Mesendoderm (in vitro differentiated cells): ENCODE measurements at regions not wholly inside any gene's neighbourhood (a gene's known extent, or its start where the extent isn't known, plus 50 kb on each side); places are given as distances from the start of the nearest gene placed in this dataset.

ENCODE experiments used
- DNase-seq: peaks from one replicate; pipeline ENCODE4 v3.0.0; 2013
- H2AK5ac ChIP-seq: 2 replicates; pipeline ENCODE4 v1.6.1; 2013; ENCODE audit warnings: low read length, inconsistent platforms
- H2BK120ac ChIP-seq: 2 replicates; pipeline ENCODE4 v1.6.1; 2013; ENCODE audit warnings: low read depth, mild to moderate bottlenecking, low read length, moderate library complexity, mixed read lengths
- H2BK15ac ChIP-seq: replicated peaks from 2 replicates; pipeline ENCODE4 v1.6.1; 2013; ENCODE audit warnings: low read depth, mild to moderate bottlenecking, moderate library complexity
- H2BK5ac ChIP-seq: 2 replicates; pipeline ENCODE4 v1.6.1; 2013; ENCODE audit warnings: low read length, inconsistent platforms
- H3K18ac ChIP-seq: 2 replicates; pipeline ENCODE4 v1.6.1; 2013; ENCODE audit warnings: mild to moderate bottlenecking, low read length, mixed read lengths
- H3K23ac ChIP-seq: one replicate; pipeline ENCODE4 v1.6.1; 2013; ENCODE audit warnings: low read length
- H3K27ac ChIP-seq: 2 replicates; pipeline ENCODE4 v1.5.1; 2013; ENCODE audit warnings: low read depth, mild to moderate bottlenecking, inconsistent platforms, low read length, moderate library complexity
- H3K27me3 ChIP-seq: 2 replicates; pipeline ENCODE4 v1.6.1; 2013; ENCODE audit warnings: low read length, control low read depth, mild to moderate bottlenecking, inconsistent platforms; ENCODE audit not compliant: insufficient read depth, poor library complexity
- H3K36me3 ChIP-seq: 2 replicates; pipeline ENCODE4 v1.6.1; 2013; ENCODE audit warnings: low read length, inconsistent platforms; ENCODE audit not compliant: control insufficient read depth, insufficient read depth
- H3K4ac ChIP-seq: one replicate; pipeline ENCODE4 v1.6.1; 2013; ENCODE audit warnings: low read depth, mild to moderate bottlenecking, low read length, moderate library complexity
- H3K4me1 ChIP-seq: 2 replicates; pipeline ENCODE4 v1.6.1; 2013; ENCODE audit warnings: low read depth, low read length, inconsistent platforms; ENCODE audit not compliant: control insufficient read depth
- H3K4me2 ChIP-seq: 2 replicates; pipeline ENCODE4 v1.6.1; 2013; ENCODE audit warnings: low read length
- H3K4me3 ChIP-seq: 2 replicates; pipeline ENCODE4 v1.5.1; 2013; ENCODE audit warnings: mild to moderate bottlenecking, low read length
- H3K56ac ChIP-seq: one replicate; pipeline ENCODE4 v1.6.1; 2013; ENCODE audit warnings: low read length
- H3K79me1 ChIP-seq: 2 replicates; pipeline ENCODE4 v1.6.1; 2013; ENCODE audit warnings: low read length, inconsistent platforms
- H3K79me2 ChIP-seq: 2 replicates; pipeline ENCODE4 v1.6.1; 2013; ENCODE audit warnings: mild to moderate bottlenecking, low read length; ENCODE audit not compliant: control insufficient read depth, insufficient read depth
- H3K9ac ChIP-seq: 2 replicates; pipeline ENCODE4 v1.6.1; 2013; ENCODE audit warnings: low read length, inconsistent platforms
- H4K5ac ChIP-seq: one replicate; pipeline ENCODE4 v1.6.1; 2013; ENCODE audit warnings: low read length
- H4K8ac ChIP-seq: one replicate; pipeline ENCODE4 v1.6.1; 2013; ENCODE audit warnings: low read depth, mild to moderate bottlenecking, control low read depth, low read length, moderate library complexity
- whole genome bisulfite sequencing: extraction: QIAGEN DNeasy Blood & Tissue Kit; methylation state at CpG from one replicate; pipeline ENCODE4 v1.1.7; 2013; ENCODE audit warnings: low lambda C conversion rate, missing lambda C conversion rate; ENCODE audit not compliant: insufficient coverage; ENCODE audit errors: extremely low coverage; 5-methylcytosine and 5-hydroxymethylcytosine counted together

DNA sequence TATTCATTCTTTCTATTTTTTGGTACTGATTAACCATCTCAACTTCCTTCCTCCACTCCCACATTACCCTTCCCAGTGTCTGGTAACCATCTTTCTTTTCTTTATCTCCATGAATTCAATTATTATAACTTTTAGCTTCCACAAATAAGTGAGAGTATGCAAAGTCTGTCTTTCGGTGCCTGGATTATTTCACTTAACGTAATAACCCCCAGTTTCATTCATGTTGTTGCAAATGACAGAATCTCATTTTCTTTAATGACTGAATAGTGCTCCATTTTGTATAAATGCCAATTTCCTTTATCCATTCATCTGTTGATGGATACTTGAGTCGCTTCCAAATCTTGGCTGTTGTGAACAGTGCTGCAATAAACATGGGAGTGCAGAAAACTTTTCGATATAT lies 940.4 kb downstream of the GLUD2 start:
- no peak overlapping the region for H3K56ac ChIP-seq
- H3K23ac ChIP-seq: no peak overlapping the region
- H3K9ac ChIP-seq: no peak overlapping the region
- H3K27ac ChIP-seq: no peak overlapping the region
- H3K4ac ChIP-seq: no peak overlapping the region
- H3K4me1 ChIP-seq: no peaks in the 10 kb centered on the region
- no peak overlapping the region for H3K4me3 ChIP-seq
- H2AK5ac ChIP-seq: no peak overlapping the region
- no peaks in the 10 kb centered on the region for H3K36me3 ChIP-seq
- H3K79me2 ChIP-seq: no peaks in the 10 kb centered on the region
- no peak overlapping the region for H2BK15ac ChIP-seq
- H3K18ac ChIP-seq: no peak overlapping the region
- no peak overlapping the region for H2BK5ac ChIP-seq
- H4K5ac ChIP-seq: no peak overlapping the region
- H3K4me2 ChIP-seq: no peak overlapping the region
- no CpG with 5 or more reads among the region's 4 CpGs for WGBS
- H4K8ac ChIP-seq: no peak overlapping the region
- no peak overlapping the region for H2BK120ac ChIP-seq
- no peaks in the 10 kb centered on the region for H3K79me1 ChIP-seq
- no peak for DNase-seq
- H3K27me3 ChIP-seq: no peaks in the 10 kb centered on the region

DNA sequence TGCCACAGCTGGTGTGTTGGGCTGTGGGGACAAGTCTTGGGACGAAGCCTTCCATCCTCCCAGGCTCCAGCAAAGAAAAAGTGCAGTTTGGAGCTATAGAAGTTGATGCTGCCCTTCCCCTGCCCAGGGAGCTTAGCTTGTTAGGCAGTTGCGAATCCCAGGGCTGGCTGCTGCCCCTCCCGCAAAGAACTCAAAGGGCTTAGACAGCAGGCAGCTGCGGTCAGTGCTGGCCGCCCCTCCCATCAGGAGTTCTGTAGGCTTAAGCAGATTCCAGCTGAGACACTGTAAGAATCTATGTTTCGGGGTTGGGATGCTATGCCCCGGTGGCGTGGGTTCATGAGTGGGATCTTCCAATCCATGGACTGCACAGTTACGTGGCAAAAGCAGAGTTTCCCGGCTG lies 956.7 kb downstream of the GLUD2 start:
- H3K4ac ChIP-seq: no peak overlapping the region
- H2AK5ac ChIP-seq: no peak overlapping the region
- H3K4me2 ChIP-seq: no peak overlapping the region
- H3K79me1 ChIP-seq: no peaks in the 10 kb centered on the region
- H3K27me3 ChIP-seq: no peaks in the 10 kb centered on the region
- no peaks in the 10 kb centered on the region for H3K36me3 ChIP-seq
- H3K18ac ChIP-seq: no peak overlapping the region
- H2BK15ac ChIP-seq: no peak overlapping the region
- H2BK120ac ChIP-seq: no peak overlapping the region
- H3K79me2 ChIP-seq: no peaks in the 10 kb centered on the region
- H2BK5ac ChIP-seq: no peak overlapping the region
- no peak overlapping the region for H3K56ac ChIP-seq
- H4K5ac ChIP-seq: no peak overlapping the region
- no peaks in the 10 kb centered on the region for H3K4me1 ChIP-seq
- no CpG with 5 or more reads among the region's 10 CpGs for WGBS
- no peak overlapping the region for H3K9ac ChIP-seq
- no peak overlapping the region for H4K8ac ChIP-seq
- DNase-seq: no peak
- H3K4me3 ChIP-seq: no peak overlapping the region
- no peak overlapping the region for H3K27ac ChIP-seq
- H3K23ac ChIP-seq: no peak overlapping the region

DNA sequence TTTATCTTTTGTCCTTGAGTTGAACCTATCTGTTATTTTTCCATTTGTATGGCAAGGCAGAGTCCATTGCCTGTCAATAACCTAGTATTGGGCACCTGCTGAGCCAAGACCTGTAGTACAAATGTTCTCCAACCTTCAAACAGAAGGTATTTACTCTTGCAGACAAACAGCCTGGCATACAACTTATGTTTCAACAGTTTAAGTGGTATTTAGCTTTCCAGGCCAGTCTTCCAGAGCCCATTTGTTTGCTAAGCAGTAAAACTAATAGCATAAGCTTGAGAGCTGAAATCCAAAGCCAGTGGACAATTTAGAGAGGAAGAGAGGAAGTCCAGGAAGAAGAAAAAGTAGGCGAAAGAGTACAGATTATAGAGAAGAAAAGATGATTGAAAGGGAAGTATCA lies 979.3 kb downstream of the GLUD2 start:
- no peak overlapping the region for H2BK15ac ChIP-seq
- H3K36me3 ChIP-seq: no peaks in the 10 kb centered on the region
- H3K4ac ChIP-seq: no peak overlapping the region
- no peak overlapping the region for H3K27ac ChIP-seq
- no peak overlapping the region for H3K23ac ChIP-seq
- H3K4me1 ChIP-seq: no peaks in the 10 kb centered on the region
- no peak overlapping the region for H4K8ac ChIP-seq
- H2BK120ac ChIP-seq: no peak overlapping the region
- no peaks in the 10 kb centered on the region for H3K79me2 ChIP-seq
- H3K4me3 ChIP-seq: no peak overlapping the region
- no peak overlapping the region for H4K5ac ChIP-seq
- H2AK5ac ChIP-seq: no peak overlapping the region
- H3K27me3 ChIP-seq: no peaks in the 10 kb centered on the region
- no CpG with 5 or more reads among the region's 1 CpG for WGBS
- no peak overlapping the region for H3K56ac ChIP-seq
- no peak overlapping the region for H3K9ac ChIP-seq
- no peaks in the 10 kb centered on the region for H3K79me1 ChIP-seq
- DNase-seq: no peak
- no peak overlapping the region for H3K18ac ChIP-seq
- H3K4me2 ChIP-seq: no peak overlapping the region
- H2BK5ac ChIP-seq: no peak overlapping the region

- Histone ChIP-seq H3K18ac (no peak overlapping the region), H3K23ac (no peak overlapping the region), H3K79me2 (no peaks in the 10 kb centered on the region), H3K4me2 (no peak overlapping the region), H3K4ac (no peak overlapping the region), H3K27ac (no peak overlapping the region), H2BK5ac (no peak overlapping the region), H3K4me1 (no peaks in the 10 kb centered on the region), H3K79me1 (no peaks in the 10 kb centered on the region), H3K36me3 (no peaks in the 10 kb centered on the region), H4K5ac (no peak overlapping the region), H2BK15ac (no peak overlapping the region), H3K56ac (no peak overlapping the region), H3K4me3 (no peak overlapping the region), H3K27me3 (no peaks in the 10 kb centered on the region), H2AK5ac (no peak overlapping the region), H4K8ac (no peak overlapping the region), H3K9ac (no peak overlapping the region), H2BK120ac (no peak overlapping the region)
- DNase-seq: no peak
- WGBS: no CpG with 5 or more reads among the region's 1 CpG
Observed at GRCh38 chrX:122046226-122046625, 998.8 kb downstream of the GLUD2 start.

GRCh38 chrX:122046815-122047214 lies 999.4 kb downstream of the GLUD2 start:
- Histone ChIP-seq H3K4me3 (no peak overlapping the region), H3K79me2 (no peaks in the 10 kb centered on the region), H3K4me2 (no peak overlapping the region), H2BK5ac (no peak overlapping the region), H3K36me3 (no peaks in the 10 kb centered on the region), H2BK120ac (no peak overlapping the region), H3K4me1 (no peaks in the 10 kb centered on the region), H3K4ac (no peak overlapping the region), H3K23ac (no peak overlapping the region), H2AK5ac (no peak overlapping the region), H2BK15ac (no peak overlapping the region), H3K27ac (no peak overlapping the region), H4K5ac (no peak overlapping the region), H4K8ac (no peak overlapping the region), H3K18ac (no peak overlapping the region), H3K56ac (no peak overlapping the region), H3K9ac (no peak overlapping the region), H3K27me3 (no peaks in the 10 kb centered on the region), H3K79me1 (no peaks in the 10 kb centered on the region)
- no peak for DNase-seq
- WGBS: no CpG with 5 or more reads among the region's 5 CpGs

DNA sequence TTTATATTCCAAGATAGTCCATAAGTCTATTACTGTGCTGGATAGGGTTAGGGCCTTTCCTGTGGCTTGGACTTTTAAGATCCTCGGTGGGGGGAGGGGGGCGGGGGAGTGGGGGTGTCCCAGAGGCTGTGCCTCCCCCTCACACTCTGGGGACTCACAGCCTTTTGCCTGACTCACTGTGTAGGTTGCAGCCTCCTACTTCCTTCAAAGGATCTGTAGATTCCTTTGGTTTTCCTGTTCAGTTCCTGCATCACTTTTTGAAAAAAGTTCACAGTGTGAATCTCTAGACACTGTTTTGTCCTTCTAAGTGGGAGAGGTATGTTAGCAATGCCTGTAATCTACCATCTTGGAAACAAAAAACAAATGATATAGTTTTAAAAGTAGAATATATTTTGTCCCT lies 999.9 kb downstream of the GLUD2 start:
- no peak overlapping the region for H3K27ac ChIP-seq
- no peaks in the 10 kb centered on the region for H3K27me3 ChIP-seq
- H3K79me2 ChIP-seq: no peaks in the 10 kb centered on the region
- H3K4me2 ChIP-seq: no peak overlapping the region
- H3K36me3 ChIP-seq: no peaks in the 10 kb centered on the region
- H3K23ac ChIP-seq: no peak overlapping the region
- H3K4me1 ChIP-seq: no peaks in the 10 kb centered on the region
- no peak overlapping the region for H4K5ac ChIP-seq
- no peak overlapping the region for H2BK5ac ChIP-seq
- no peak overlapping the region for H3K4ac ChIP-seq
- no peak overlapping the region for H2AK5ac ChIP-seq
- no peak overlapping the region for H2BK15ac ChIP-seq
- WGBS: no CpG with 5 or more reads among the region's 2 CpGs
- no peaks in the 10 kb centered on the region for H3K79me1 ChIP-seq
- DNase-seq: no peak
- no peak overlapping the region for H3K18ac ChIP-seq
- H3K9ac ChIP-seq: no peak overlapping the region
- H3K56ac ChIP-seq: no peak overlapping the region
- H4K8ac ChIP-seq: no peak overlapping the region
- no peak overlapping the region for H2BK120ac ChIP-seq
- H3K4me3 ChIP-seq: no peak overlapping the region
